Ectodermal cell (in vitro differentiated cells): ENCODE measurements at regions not wholly inside any gene's neighbourhood (a gene's known extent, or its start where the extent isn't known, plus 50 kb on each side); places are given as distances from the start of the nearest gene placed in this dataset.

Experiments used
- H3K27ac ChIP-seq: 2 replicates; pipeline ENCODE4 v1.7.0; 2013; ENCODE audit warnings: mild to moderate bottlenecking, low read depth, low read length; ENCODE audit not compliant: insufficient read depth, poor library complexity, severe bottlenecking
- H3K27me3 ChIP-seq: 2 replicates; pipeline ENCODE4 v1.7.0; 2013; ENCODE audit warnings: mild to moderate bottlenecking, low read length; ENCODE audit not compliant: insufficient read depth, control insufficient read depth, poor library complexity, severe bottlenecking
- H3K36me3 ChIP-seq: one replicate; pipeline ENCODE4 v1.7.0; 2013; ENCODE audit warnings: low read length; ENCODE audit not compliant: control insufficient read depth, insufficient read depth
- H3K4me1 ChIP-seq: one replicate; pipeline ENCODE4 v1.7.0; 2013; ENCODE audit warnings: low read length; ENCODE audit not compliant: control insufficient read depth, insufficient read depth
- H3K4me3 ChIP-seq: 2 replicates; pipeline ENCODE4 v1.7.0; 2013; ENCODE audit warnings: low read depth, low read length, control low read depth; ENCODE audit not compliant: insufficient read depth
- H3K9me3 ChIP-seq: 2 replicates; pipeline ENCODE4 v1.7.0; 2013; ENCODE audit warnings: mild to moderate bottlenecking, low read length, moderate library complexity; ENCODE audit not compliant: control insufficient read depth
- WGBS, 2 experiments: methylation state at CpG; one replicate each; pipeline ENCODE4 v1.1.7; 2013; ENCODE audit warnings: missing lambda C conversion rate in 2 of 2; 5-methylcytosine and 5-hydroxymethylcytosine counted together

GRCh38 chr13:30093236-30093635 is 214.1 kb downstream of the KATNAL1 start:
- no peak overlapping the region for H3K27ac ChIP-seq
- WGBS, 2 experiments: 88 to 96% methylated on average over 2 of the region's 2 CpGs
- no peak overlapping the region for H3K4me3 ChIP-seq
- no peaks in the 10 kb centered on the region for H3K27me3 ChIP-seq
- H3K36me3 ChIP-seq: no peaks in the 10 kb centered on the region
- H3K4me1 ChIP-seq: no peaks in the 10 kb centered on the region
- H3K9me3 ChIP-seq: no peaks in the 10 kb centered on the region

- H3K36me3 ChIP-seq: no peaks in the 10 kb centered on the region
- H3K9me3 ChIP-seq: no peaks in the 10 kb centered on the region
- H3K4me1 ChIP-seq: no peaks in the 10 kb centered on the region
- H3K4me3 ChIP-seq: no peak overlapping the region
- H3K27ac ChIP-seq: no peak overlapping the region
- WGBS, 2 experiments: 86 to 88% methylated on average over 3 to 4 of the region's 4 CpGs
- H3K27me3 ChIP-seq: no peaks in the 10 kb centered on the region
These were observed 215.7 kb downstream of the KATNAL1 start for GRCh38 chr13:30091691-30092090.

GRCh38 chr13:30091035-30091434 is 216.3 kb downstream of the KATNAL1 start:
- no peak overlapping the region for H3K27ac ChIP-seq
- WGBS, 2 experiments: 93 to 95% methylated on average over 2 of the region's 2 CpGs
- no peaks in the 10 kb centered on the region for H3K4me1 ChIP-seq
- no peaks in the 10 kb centered on the region for H3K9me3 ChIP-seq
- no peak overlapping the region for H3K4me3 ChIP-seq
- H3K36me3 ChIP-seq: no peaks in the 10 kb centered on the region
- no peaks in the 10 kb centered on the region for H3K27me3 ChIP-seq

GRCh38 chr13:30088312-30088855 is 219.0 kb downstream of the KATNAL1 start:
- H3K36me3 ChIP-seq: no peaks in the 10 kb centered on the region
- H3K27me3 ChIP-seq: no peaks in the 10 kb centered on the region
- no peaks in the 10 kb centered on the region for H3K4me1 ChIP-seq
- H3K27ac ChIP-seq: no peak overlapping the region
- no peak overlapping the region for H3K4me3 ChIP-seq
- no peaks in the 10 kb centered on the region for H3K9me3 ChIP-seq
- WGBS, 2 experiments: 95 to 98% methylated on average over 5 of the region's 5 CpGs

- Histone ChIP-seq H3K4me1 (no peaks in the 10 kb centered on the region), H3K36me3 (no peaks in the 10 kb centered on the region), H3K4me3 (no peak overlapping the region), H3K27me3 (no peaks in the 10 kb centered on the region), H3K27ac (no peak overlapping the region), H3K9me3 (no peaks in the 10 kb centered on the region)
- 91 to 97% methylated on average over 1 of the region's 1 CpG for WGBS, 2 experiments
These were observed 222.3 kb downstream of the KATNAL1 start for GRCh38 chr13:30085087-30085486.

- no peaks in the 10 kb centered on the region for H3K9me3 ChIP-seq
- no peaks in the 10 kb centered on the region for H3K4me1 ChIP-seq
- H3K36me3 ChIP-seq: no peaks in the 10 kb centered on the region
- WGBS, 2 experiments: 94 to 97% methylated on average over 4 to 5 of the region's 5 CpGs
- no peak overlapping the region for H3K4me3 ChIP-seq
- no peak overlapping the region for H3K27ac ChIP-seq
- no peaks in the 10 kb centered on the region for H3K27me3 ChIP-seq
These were observed 225.0 kb downstream of the KATNAL1 start for GRCh38 chr13:30082391-30082790.

- Histone ChIP-seq H3K36me3 (no peaks in the 10 kb centered on the region), H3K9me3 (no peaks in the 10 kb centered on the region), H3K4me3 (no peak overlapping the region), H3K27ac (no peak overlapping the region), H3K4me1 (no peaks in the 10 kb centered on the region), H3K27me3 (no peaks in the 10 kb centered on the region)
These were observed 226.0 kb downstream of the KATNAL1 start for GRCh38 chr13:30081331-30081730.

- no peak overlapping the region for H3K4me3 ChIP-seq
- H3K27me3 ChIP-seq: no peaks in the 10 kb centered on the region
- H3K4me1 ChIP-seq: no peaks in the 10 kb centered on the region
- no peaks in the 10 kb centered on the region for H3K36me3 ChIP-seq
- no peak overlapping the region for H3K27ac ChIP-seq
- WGBS, 2 experiments: 81 to 86% methylated on average over 8 of the region's 9 CpGs
- no peaks in the 10 kb centered on the region for H3K9me3 ChIP-seq
These were observed 227.8 kb downstream of the KATNAL1 start for GRCh38 chr13:30079501-30079900.

GRCh38 chr13:30078059-30078458 is 227.6 kb upstream of the UBL3 start:
- no peaks in the 10 kb centered on the region for H3K36me3 ChIP-seq
- 94 to 95% methylated on average over 10 of the region's 10 CpGs for WGBS, 2 experiments

GRCh38 chr13:30077240-30077735 is 226.9 kb upstream of the UBL3 start:
- Histone ChIP-seq H3K4me1 (no peaks in the 10 kb centered on the region), H3K36me3 (no peaks in the 10 kb centered on the region), H3K27me3 (no peaks in the 10 kb centered on the region), H3K4me3 (no peak overlapping the region), H3K9me3 (no peaks in the 10 kb centered on the region), H3K27ac (no peak overlapping the region)
- WGBS, 2 experiments: 87 to 89% methylated on average over 4 of the region's 4 CpGs

More at GRCh38 chr13:30078059-30078458, 227.6 kb upstream of the UBL3 start:
- Histone ChIP-seq H3K4me3 (no peak overlapping the region), H3K9me3 (no peaks in the 10 kb centered on the region), H3K27me3 (no peaks in the 10 kb centered on the region), H3K4me1 (no peaks in the 10 kb centered on the region), H3K27ac (no peak overlapping the region)
